Loucy (cell line): ENCODE measurements at regions not wholly inside any gene's neighbourhood (a gene's known extent, or its start where the extent isn't known, plus 50 kb on each side); places are given as distances from the start of the nearest gene placed in this dataset.

Source experiments
- H2AFZ ChIP-seq: fragments of 200-600 bp; sonication (generic); 2 replicates; pipeline ENCODE4 v1.6.0; 2016; ENCODE audit warnings: antibody characterized with exemption, mild to moderate bottlenecking, low read length, moderate library complexity
- H3F3A ChIP-seq: fragments of 200-600 bp; 2 replicates; pipeline ENCODE4 v1.6.0; 2016; ENCODE audit warnings: antibody characterized with exemption, low read depth, mild to moderate bottlenecking
- H3K27me3 ChIP-seq: fragments of 200-600 bp; sonication (generic); 2 replicates; pipeline ENCODE4 v1.6.1; 2014; ENCODE audit warnings: low read length, mild to moderate bottlenecking; ENCODE audit not compliant: insufficient read depth, poor library complexity, severe bottlenecking
- H3K36me3 ChIP-seq: fragments of 200-600 bp; sonication (generic); 2 replicates; pipeline ENCODE4 v1.6.1; 2016; ENCODE audit warnings: low read length; ENCODE audit not compliant: insufficient read depth
- H3K4me1 ChIP-seq: fragments of 200-600 bp; sonication (generic); 2 replicates; pipeline ENCODE4 v1.5.1; 2014; ENCODE audit warnings: low read length, mild to moderate bottlenecking; ENCODE audit not compliant: insufficient read depth, poor library complexity, severe bottlenecking
- H3K4me2 ChIP-seq: fragments of 200-600 bp; sonication (generic); 2 replicates; pipeline ENCODE4 v1.6.0; 2014; ENCODE audit warnings: antibody characterized with exemption, low read length, low read depth, mild to moderate bottlenecking; ENCODE audit not compliant: poor library complexity, severe bottlenecking
- H3K4me3 ChIP-seq: fragments of 200-600 bp; sonication (generic); 2 replicates; pipeline ENCODE4 v1.5.1; 2014; ENCODE audit warnings: low read length, mild to moderate bottlenecking, mixed read lengths; ENCODE audit not compliant: poor library complexity, severe bottlenecking
- H3K79me2 ChIP-seq: fragments of 200-600 bp; sonication (generic); 2 replicates; pipeline ENCODE4 v1.6.1; 2014; ENCODE audit warnings: low read length; ENCODE audit not compliant: insufficient read depth
- H3K9ac ChIP-seq: fragments of 200-600 bp; sonication (generic); 2 replicates; pipeline ENCODE4 v1.6.0; 2014; ENCODE audit warnings: mild to moderate bottlenecking, low read depth, low read length, moderate library complexity; ENCODE audit not compliant: poor library complexity, severe bottlenecking
- H3K9me2 ChIP-seq: fragments of 200-600 bp; sonication (generic); replicated peaks from 2 replicates; pipeline ENCODE4 v1.6.1; 2016; ENCODE audit warnings: low read depth, low read length, mixed read lengths
- H3K9me3 ChIP-seq: fragments of 200-600 bp; sonication (generic); 2 replicates; pipeline ENCODE4 v1.6.1; 2014; ENCODE audit warnings: mild to moderate bottlenecking, antibody characterized with exemption, low read length, low read depth; ENCODE audit not compliant: insufficient read depth
- H4K20me1 ChIP-seq: fragments of 200-600 bp; sonication (generic); 2 replicates; pipeline ENCODE4 v1.6.0; 2014; ENCODE audit warnings: antibody characterized with exemption, low read length, mild to moderate bottlenecking; ENCODE audit not compliant: insufficient read depth, poor library complexity, severe bottlenecking
- EZH2phosphoT487 ChIP-seq: fragments of 200-600 bp; IDR thresholded peaks from 2 replicates; pipeline ENCODE4 v1.6.1; 2018; ENCODE audit warnings: antibody characterized with exemption, mild to moderate bottlenecking, moderate library complexity, borderline replicate concordance
- TF ChIP-seq, protein P1 (sequence below): fragments of 200-600 bp; sonication (generic); conservative IDR thresholded peaks from 2 replicates; pipeline ENCODE4 v1.5.1; 2014; ENCODE audit warnings: mild to moderate bottlenecking, antibody characterized with exemption, low read length

DNA sequence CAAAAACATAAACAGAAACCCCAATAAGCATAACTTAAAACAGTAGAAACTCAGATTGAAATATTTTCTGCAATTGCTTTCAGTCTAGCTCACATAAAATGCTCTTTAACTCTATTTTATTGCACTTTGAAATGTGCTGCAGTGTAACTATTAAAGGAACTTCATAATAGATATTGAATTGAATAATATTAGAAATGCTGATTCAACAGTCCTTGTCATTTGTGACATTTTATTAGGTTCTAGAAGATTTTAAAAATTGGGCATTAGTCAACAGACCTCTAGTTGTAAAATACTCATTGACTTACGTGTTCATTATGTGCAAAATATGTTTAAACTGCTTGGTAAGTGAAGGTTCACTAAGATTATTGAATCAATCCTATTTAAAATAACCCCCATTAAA is 1422.3 kb downstream of the PLA2G4A start:
- H3K9ac ChIP-seq = no peak overlapping the region
- no peak for TF ChIP-seq EZH2phosphoT487
- TF ChIP-seq, protein P1, sequence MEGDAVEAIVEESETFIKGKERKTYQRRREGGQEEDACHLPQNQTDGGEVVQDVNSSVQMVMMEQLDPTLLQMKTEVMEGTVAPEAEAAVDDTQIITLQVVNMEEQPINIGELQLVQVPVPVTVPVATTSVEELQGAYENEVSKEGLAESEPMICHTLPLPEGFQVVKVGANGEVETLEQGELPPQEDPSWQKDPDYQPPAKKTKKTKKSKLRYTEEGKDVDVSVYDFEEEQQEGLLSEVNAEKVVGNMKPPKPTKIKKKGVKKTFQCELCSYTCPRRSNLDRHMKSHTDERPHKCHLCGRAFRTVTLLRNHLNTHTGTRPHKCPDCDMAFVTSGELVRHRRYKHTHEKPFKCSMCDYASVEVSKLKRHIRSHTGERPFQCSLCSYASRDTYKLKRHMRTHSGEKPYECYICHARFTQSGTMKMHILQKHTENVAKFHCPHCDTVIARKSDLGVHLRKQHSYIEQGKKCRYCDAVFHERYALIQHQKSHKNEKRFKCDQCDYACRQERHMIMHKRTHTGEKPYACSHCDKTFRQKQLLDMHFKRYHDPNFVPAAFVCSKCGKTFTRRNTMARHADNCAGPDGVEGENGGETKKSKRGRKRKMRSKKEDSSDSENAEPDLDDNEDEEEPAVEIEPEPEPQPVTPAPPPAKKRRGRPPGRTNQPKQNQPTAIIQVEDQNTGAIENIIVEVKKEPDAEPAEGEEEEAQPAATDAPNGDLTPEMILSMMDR = no peak
- H3K4me1 ChIP-seq = no peaks in the 10 kb centered on the region
- no peaks in the 10 kb centered on the region for H3K9me2 ChIP-seq
- no peaks in the 10 kb centered on the region for H3K9me3 ChIP-seq
- H3K4me3 ChIP-seq = no peak overlapping the region
- H3F3A ChIP-seq = no peaks in the 10 kb centered on the region
- no peaks in the 10 kb centered on the region for H4K20me1 ChIP-seq
- no peaks in the 10 kb centered on the region for H3K36me3 ChIP-seq
- H3K27me3 ChIP-seq = no peaks in the 10 kb centered on the region
- H3K79me2 ChIP-seq = no peaks in the 10 kb centered on the region
- no peak overlapping the region for H2AFZ ChIP-seq
- H3K4me2 ChIP-seq = no peak overlapping the region

DNA sequence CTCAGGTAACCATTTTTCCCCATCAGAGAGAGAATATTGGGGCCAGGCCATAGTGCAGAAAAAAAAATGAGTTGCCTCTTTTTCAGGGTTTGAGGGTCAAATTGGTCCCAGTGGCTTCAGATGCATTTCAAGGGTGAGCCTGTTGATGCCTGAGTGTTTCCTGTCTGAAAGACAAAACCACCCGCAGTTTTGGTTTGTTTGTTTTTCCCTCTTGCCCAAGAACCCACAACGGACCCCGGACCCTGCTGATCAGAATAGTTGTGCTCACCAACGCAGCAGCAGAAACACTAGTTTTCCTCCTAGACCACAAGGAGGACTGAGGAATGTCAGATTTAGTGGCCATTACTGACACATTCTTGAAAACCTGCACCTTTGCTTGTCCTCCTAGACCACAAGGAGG is 1433.1 kb downstream of the PLA2G4A start:
- Histone ChIP-seq H3K9me3 (no peaks in the 10 kb centered on the region), H3F3A (no peaks in the 10 kb centered on the region), H3K4me2 (no peak overlapping the region), H4K20me1 (no peaks in the 10 kb centered on the region), H3K79me2 (no peaks in the 10 kb centered on the region), H3K27me3 (no peaks in the 10 kb centered on the region), H3K4me3 (no peak overlapping the region), H3K9ac (no peak overlapping the region), H3K36me3 (no peaks in the 10 kb centered on the region), H3K9me2 (no peaks in the 10 kb centered on the region), H2AFZ (no peak overlapping the region), H3K4me1 (no peaks in the 10 kb centered on the region)
- TF ChIP-seq EZH2phosphoT487 = no peak
- TF ChIP-seq, protein P1 = no peak

DNA sequence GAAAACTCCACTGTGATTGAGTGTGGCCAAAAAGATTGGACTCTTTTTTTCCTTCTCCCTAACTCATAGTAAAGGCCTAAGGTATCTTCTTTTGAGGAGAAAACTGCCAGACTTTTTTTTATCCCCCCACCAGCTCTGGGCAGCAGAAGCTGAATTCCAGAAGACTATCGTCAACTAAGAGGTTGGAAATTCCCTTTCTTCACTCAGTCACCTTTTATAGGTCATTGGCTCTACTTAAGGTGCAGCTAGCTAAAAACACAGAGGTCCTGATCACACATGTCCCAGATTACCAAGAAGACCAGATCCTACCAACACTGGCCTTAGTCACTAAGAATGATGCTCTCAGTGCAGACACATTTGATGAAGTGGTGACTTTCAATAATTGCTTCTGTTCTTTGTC is 1441.2 kb downstream of the PLA2G4A start:
- H3K36me3 ChIP-seq = no peaks in the 10 kb centered on the region
- H3K4me1 ChIP-seq = no peaks in the 10 kb centered on the region
- H3K79me2 ChIP-seq = no peaks in the 10 kb centered on the region
- no peak overlapping the region for H3K9ac ChIP-seq
- H3F3A ChIP-seq = no peaks in the 10 kb centered on the region
- no peaks in the 10 kb centered on the region for H3K9me3 ChIP-seq
- no peak overlapping the region for H2AFZ ChIP-seq
- H3K27me3 ChIP-seq = no peaks in the 10 kb centered on the region
- TF ChIP-seq, protein P1 = no peak
- TF ChIP-seq EZH2phosphoT487 = no peak
- H4K20me1 ChIP-seq = no peaks in the 10 kb centered on the region
- H3K4me2 ChIP-seq = no peak overlapping the region
- no peaks in the 10 kb centered on the region for H3K9me2 ChIP-seq
- no peak overlapping the region for H3K4me3 ChIP-seq
